ENCODE measurements at regions not wholly inside any gene's neighbourhood (a gene's known extent, or its start where the extent isn't known, plus 50 kb on each side); places are given as distances from the start of the nearest gene placed in this dataset.

DNA sequence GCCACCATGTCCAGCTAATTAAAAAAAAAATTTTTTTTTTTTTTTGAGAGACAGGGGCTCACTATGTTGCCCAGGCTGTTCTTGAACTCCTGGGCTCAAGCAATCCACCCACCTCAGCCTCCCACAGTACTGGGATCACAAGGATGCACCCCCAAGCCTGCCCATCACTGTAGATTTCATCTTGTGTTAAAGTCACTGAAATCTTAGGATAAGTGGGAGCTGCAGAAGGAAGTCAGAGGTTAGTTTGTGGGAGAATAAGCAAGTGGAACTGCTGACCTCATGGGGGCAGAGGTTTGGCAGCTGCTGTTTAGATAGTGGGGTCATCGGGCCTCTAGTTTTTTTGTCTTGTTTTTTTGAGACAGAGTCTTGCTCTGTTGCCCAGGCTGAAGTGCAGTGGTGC, 59.7 kb upstream of the MAX start:
- Histone ChIP-seq H3K36me3 (no peaks in the 10 kb centered on the region), H3K9me3 (no peaks in the 10 kb centered on the region), H3K27me3 (no peaks in the 10 kb centered on the region), H3K27ac (no peak overlapping the region), H3K4me3 (no peak overlapping the region), H3K4me1 (peaks cover 14% of the 10 kb centered on the region)
- TF ChIP-seq POLR2A (IDR thresholded peaks at IDR 0.05): no peak
- TF ChIP-seq, protein P1, sequence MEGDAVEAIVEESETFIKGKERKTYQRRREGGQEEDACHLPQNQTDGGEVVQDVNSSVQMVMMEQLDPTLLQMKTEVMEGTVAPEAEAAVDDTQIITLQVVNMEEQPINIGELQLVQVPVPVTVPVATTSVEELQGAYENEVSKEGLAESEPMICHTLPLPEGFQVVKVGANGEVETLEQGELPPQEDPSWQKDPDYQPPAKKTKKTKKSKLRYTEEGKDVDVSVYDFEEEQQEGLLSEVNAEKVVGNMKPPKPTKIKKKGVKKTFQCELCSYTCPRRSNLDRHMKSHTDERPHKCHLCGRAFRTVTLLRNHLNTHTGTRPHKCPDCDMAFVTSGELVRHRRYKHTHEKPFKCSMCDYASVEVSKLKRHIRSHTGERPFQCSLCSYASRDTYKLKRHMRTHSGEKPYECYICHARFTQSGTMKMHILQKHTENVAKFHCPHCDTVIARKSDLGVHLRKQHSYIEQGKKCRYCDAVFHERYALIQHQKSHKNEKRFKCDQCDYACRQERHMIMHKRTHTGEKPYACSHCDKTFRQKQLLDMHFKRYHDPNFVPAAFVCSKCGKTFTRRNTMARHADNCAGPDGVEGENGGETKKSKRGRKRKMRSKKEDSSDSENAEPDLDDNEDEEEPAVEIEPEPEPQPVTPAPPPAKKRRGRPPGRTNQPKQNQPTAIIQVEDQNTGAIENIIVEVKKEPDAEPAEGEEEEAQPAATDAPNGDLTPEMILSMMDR (IDR thresholded peaks at IDR 0.05): no peak
- no peak for TF ChIP-seq POLR2AphosphoS5 (IDR thresholded peaks at IDR 0.05; ENCODE audit: insufficient read depth in 1 of 2, low read depth in 1 of 2)
- DNase-seq (ENCODE audit: extremely low spot score in 2 of 2): no peak
- intact Hi-C loops (cut with DNase I): no loop called here

DNA sequence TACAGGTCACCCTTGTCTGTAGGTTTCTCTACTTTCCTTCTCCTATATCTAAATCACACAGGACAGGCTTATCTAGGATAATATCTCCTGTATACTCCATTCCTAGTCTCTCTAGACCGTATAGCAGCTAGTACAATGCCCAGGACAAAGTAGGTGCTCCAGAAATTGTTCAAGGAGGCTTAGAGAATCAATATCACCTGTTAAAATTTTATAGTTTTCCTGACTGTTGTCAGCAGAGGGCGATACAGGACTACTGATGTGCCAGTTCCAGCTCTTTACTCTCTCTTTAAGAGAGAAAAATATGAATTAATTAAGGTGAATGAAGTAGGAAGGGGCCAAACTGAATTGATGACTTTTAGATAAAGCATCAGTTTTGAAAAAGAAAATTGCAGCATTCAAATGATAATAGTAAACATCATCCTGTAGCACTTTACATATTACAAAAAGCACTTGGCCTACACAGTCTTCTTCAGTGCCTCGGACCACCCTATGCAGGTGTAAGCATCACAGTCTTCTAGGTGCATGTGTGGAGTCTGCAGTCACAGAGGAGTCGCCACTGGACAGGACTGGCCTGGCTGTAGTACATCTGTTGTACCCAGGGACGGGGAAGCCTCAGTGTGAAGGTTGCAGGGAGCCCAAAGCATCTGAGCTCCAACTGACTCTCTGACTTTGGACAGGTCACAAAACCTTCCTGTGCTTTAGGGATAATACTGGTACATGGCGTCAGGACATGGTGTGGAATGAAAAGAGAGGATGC, 61.9 kb upstream of the MAX start:
- H3K9me3 ChIP-seq: no peaks in the 10 kb centered on the region
- no peaks in the 10 kb centered on the region for H3K36me3 ChIP-seq
- no peak overlapping the region for H3K4me3 ChIP-seq
- intact Hi-C loops (cut with DNase I): no loop called here
- DNase-seq (ENCODE audit: extremely low spot score in 2 of 2): no peak
- no peaks in the 10 kb centered on the region for H3K4me1 ChIP-seq
- no peak for TF ChIP-seq POLR2A (IDR thresholded peaks at IDR 0.05)
- TF ChIP-seq, protein P1 (IDR thresholded peaks at IDR 0.05): peak; percentile 32 to 67 (median 38)
- H3K27me3 ChIP-seq: no peaks in the 10 kb centered on the region
- H3K27ac ChIP-seq: no peak overlapping the region

DNA sequence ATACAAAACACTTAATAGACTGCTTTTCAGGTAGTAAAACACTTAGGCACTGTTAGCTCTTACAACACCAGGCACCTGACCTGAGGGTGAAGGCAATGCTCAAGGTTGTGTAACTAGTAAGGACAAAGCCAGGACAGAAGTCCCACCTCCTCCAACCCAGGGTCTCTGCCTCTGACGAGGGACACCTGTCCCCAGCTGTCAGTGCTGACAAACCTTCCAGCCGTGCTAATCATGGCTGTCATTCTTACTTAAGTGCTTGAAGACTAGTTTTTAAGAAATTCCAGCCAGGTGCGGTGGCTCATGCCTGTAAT, 62.5 kb upstream of the MAX start:
- intact Hi-C loops (cut with DNase I): no loop called here
- Histone ChIP-seq H3K9me3 (no peaks in the 10 kb centered on the region), H3K4me3 (no peak overlapping the region), H3K4me1 (no peaks in the 10 kb centered on the region), H3K36me3 (no peaks in the 10 kb centered on the region), H3K27ac (no peak overlapping the region), H3K27me3 (no peaks in the 10 kb centered on the region)
- DNase-seq (ENCODE audit: extremely low spot score in 2 of 2): no peak
- no peak for TF ChIP-seq POLR2A (IDR thresholded peaks at IDR 0.05)
- TF ChIP-seq, protein P1 (IDR thresholded peaks at IDR 0.05): no peak

DNA sequence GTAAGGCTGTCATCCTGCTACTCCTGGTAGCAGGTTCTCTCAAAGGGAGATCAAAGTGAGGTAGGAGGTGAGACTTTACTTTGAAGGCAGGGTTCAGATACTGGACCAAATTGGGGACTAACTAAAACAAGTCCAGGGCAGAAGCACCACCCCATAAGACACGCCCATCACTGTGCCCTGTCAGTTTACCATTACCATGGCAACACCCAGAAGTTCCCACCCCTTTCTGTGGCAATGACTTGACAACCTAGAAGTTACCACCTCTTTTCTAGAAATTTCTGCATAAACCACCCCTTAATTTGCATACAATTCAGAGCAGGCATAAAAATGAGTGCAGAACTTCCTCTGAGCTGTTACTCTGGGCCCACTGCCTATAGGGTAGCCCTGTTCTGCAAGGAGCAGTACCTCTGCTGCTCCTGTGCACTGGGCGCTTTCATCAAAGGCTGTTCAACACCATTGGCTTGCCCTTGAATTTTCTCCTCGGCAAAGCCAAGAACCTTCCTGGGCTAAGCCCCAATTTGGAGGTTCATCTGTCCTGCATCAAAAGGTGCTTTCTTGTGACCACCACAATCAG, 64.8 kb upstream of the MAX start:
- Histone ChIP-seq H3K27me3 (no peaks in the 10 kb centered on the region), H3K4me3 (no peak overlapping the region), H3K9me3 (no peaks in the 10 kb centered on the region), H3K36me3 (no peaks in the 10 kb centered on the region), H3K4me1 (peaks cover 11% of the 10 kb centered on the region), H3K27ac (no peak overlapping the region)
- TF ChIP-seq POLR2AphosphoS5 (IDR thresholded peaks at IDR 0.05; ENCODE audit: insufficient read depth in 1 of 2, low read depth in 1 of 2): no peak
- TF ChIP-seq, protein P1 (IDR thresholded peaks at IDR 0.05): no peak
- no peak for TF ChIP-seq POLR2A (IDR thresholded peaks at IDR 0.05)
- DNase-seq (ENCODE audit: extremely low spot score in 2 of 2): no peak
- intact Hi-C loops (cut with DNase I): no loop called here

DNA sequence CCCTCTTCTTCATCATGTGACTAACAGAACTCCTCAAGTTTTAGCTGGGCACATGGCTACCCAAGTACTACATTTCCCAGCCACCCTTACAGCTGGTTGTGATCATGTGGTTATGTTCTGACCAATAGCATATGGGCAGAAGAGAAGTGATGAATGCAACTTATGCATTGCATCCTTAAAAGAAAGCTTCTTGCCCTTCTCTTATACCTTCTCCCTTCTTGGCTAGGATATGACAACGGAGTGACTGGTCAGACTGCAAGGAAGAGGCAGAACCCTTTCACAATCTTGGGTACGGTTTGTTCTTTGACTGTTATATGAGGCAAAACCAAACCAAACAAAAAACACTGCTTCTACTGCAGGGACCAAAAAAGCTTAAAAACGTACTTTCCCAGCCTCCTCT, 66.5 kb upstream of the MAX start:
- DNase-seq (ENCODE audit: extremely low spot score in 2 of 2): no peak
- no peaks in the 10 kb centered on the region for H3K27me3 ChIP-seq
- no peaks in the 10 kb centered on the region for H3K36me3 ChIP-seq
- TF ChIP-seq POLR2AphosphoS5 (IDR thresholded peaks at IDR 0.05; ENCODE audit: insufficient read depth in 1 of 2, low read depth in 1 of 2): no peak
- TF ChIP-seq, protein P1 (IDR thresholded peaks at IDR 0.05): no peak
- TF ChIP-seq POLR2A (IDR thresholded peaks at IDR 0.05): no peak
- intact Hi-C loops (cut with DNase I): no loop called here
- no peaks in the 10 kb centered on the region for H3K9me3 ChIP-seq
- H3K4me3 ChIP-seq: no peak overlapping the region
- peaks cover 11% of the 10 kb centered on the region for H3K4me1 ChIP-seq
- H3K27ac ChIP-seq: no peak overlapping the region
